ENCODE measurements at regions not wholly inside any gene's neighbourhood (a gene's known extent, or its start where the extent isn't known, plus 50 kb on each side); places are given as distances from the start of the nearest gene placed in this dataset.
"Not testable (repeated sequence)": the region's sequence is repeated elsewhere in the genome, so short reads cannot be mapped to it uniquely, and the experiment has no call there.

GRCh38 chrX:92333194-92333593, 554.0 kb downstream of the PCDH11X start:
- not testable (repeated sequence) for DNase-seq

GRCh38 chrX:92351065-92351464, 571.9 kb downstream of the PCDH11X start:
- not testable (repeated sequence) for DNase-seq

DNA sequence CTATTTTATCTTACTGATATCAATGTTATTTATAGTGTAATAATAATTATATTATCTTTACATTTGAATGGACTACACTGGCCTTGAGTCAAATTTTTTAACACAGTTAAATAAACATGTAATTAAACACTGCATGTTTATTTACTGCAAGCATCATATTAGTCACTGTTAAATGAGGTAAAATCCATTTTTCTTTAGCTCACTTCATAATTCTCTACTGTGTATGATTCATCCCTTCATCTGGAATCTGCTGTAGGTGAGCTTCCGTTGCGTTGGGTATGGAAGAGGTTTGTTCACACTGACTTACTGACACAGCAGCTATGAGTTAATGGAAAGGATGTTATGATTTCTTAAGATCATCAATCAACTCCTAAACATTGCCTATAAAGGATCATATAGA, 572.3 kb downstream of the PCDH11X start:
- DNase-seq = no peak

All from NCI-H1694 (cell line).